Peyer's patch (tissue), 4 donors: ENCODE measurements at regions not wholly inside any gene's neighbourhood (a gene's known extent, or its start where the extent isn't known, plus 50 kb on each side); places are given as distances from the start of the nearest gene placed in this dataset.

Experiments
- CTCF ChIP-seq, 6 experiments: fragments of 450-650 bp in 4 of 6; fragments of 200-600 bp in 2 of 6; sonication (generic) in 1 of 6; IDR thresholded peaks; one replicate each; pipeline ENCODE4 v1.5.1; 2017 to 2019; ENCODE audit warnings: antibody characterized with exemption in 6 of 6, mild to moderate bottlenecking in 3 of 6, moderate library complexity in 1 of 6
- POLR2A ChIP-seq, 2 donors: fragments of 450-650 bp; IDR thresholded peaks; one replicate each; pipeline ENCODE4 v1.5.1; 2017; ENCODE audit warnings: antibody characterized with exemption in 2 of 2, mild to moderate bottlenecking in 2 of 2, moderate library complexity in 2 of 2

GRCh38 chr16:52731219-52731875, 184.4 kb upstream of the TOX3 start:
- TF ChIP-seq CTCF (IDR thresholded peaks at IDR 0.05) (no peak), POLR2A (IDR thresholded peaks at IDR 0.05) (no peak)
